Neural cell (in vitro differentiated cells): ENCODE measurements at regions not wholly inside any gene's neighbourhood (a gene's known extent, or its start where the extent isn't known, plus 50 kb on each side); places are given as distances from the start of the nearest gene placed in this dataset.

ENCODE experiments used
- H2AFZ ChIP-seq: fragments of 200-600, 300-800 bp; sonication (generic), shearing (Covaris generic); 2 replicates; pipeline ENCODE4 v1.6.0; 2014; ENCODE audit warnings: low read depth, mild to moderate bottlenecking, antibody characterized with exemption, low read length, moderate library complexity
- H3F3A ChIP-seq: fragments of 200-600 bp; shearing (Covaris generic); 2 replicates; pipeline ENCODE4 v1.6.1; 2016; ENCODE audit warnings: mild to moderate bottlenecking, moderate library complexity, mixed read lengths, antibody characterized with exemption, low read length; ENCODE audit not compliant: insufficient read depth, poor library complexity, severe bottlenecking
- H3K27ac ChIP-seq: fragments of 200-600, 300-800 bp; sonication (generic), shearing (Covaris generic); 2 replicates; pipeline ENCODE4 v1.5.1; 2014; ENCODE audit warnings: mild to moderate bottlenecking, low read length, moderate library complexity
- H3K27me3 ChIP-seq: fragments of 300-800, 200-600 bp; sonication (generic), shearing (Covaris generic); 2 replicates; pipeline ENCODE4 v1.6.0; 2014; ENCODE audit warnings: mild to moderate bottlenecking, low read depth, low read length, moderate library complexity; ENCODE audit not compliant: insufficient read depth
- H3K36me3 ChIP-seq: fragments of 300-800, 200-600 bp; sonication (generic), shearing (Covaris generic); 2 replicates; pipeline ENCODE4 v1.5.1; 2014; ENCODE audit warnings: mild to moderate bottlenecking, antibody characterized with exemption, low read length, moderate library complexity; ENCODE audit not compliant: insufficient read depth
- H3K4me2 ChIP-seq: fragments of 300-800, 200-600 bp; sonication (generic), shearing (Covaris generic); 2 replicates; pipeline ENCODE4 v1.6.0; 2014; ENCODE audit warnings: mild to moderate bottlenecking, low read length
- H3K4me3 ChIP-seq: fragments of 300-800, 200-600 bp; sonication (generic), shearing (Covaris generic); 2 replicates; pipeline ENCODE4 v1.5.1; 2014; ENCODE audit warnings: mild to moderate bottlenecking, low read length, moderate library complexity
- H3K79me2 ChIP-seq: fragments of 200-600 bp; shearing (Covaris generic); replicated peaks from 2 replicates; pipeline ENCODE4 v1.6.0; 2014; ENCODE audit warnings: mild to moderate bottlenecking, low read length, moderate library complexity; ENCODE audit not compliant: insufficient read depth
- H3K9ac ChIP-seq: fragments of 300-800, 200-600 bp; sonication (generic), shearing (Covaris generic); 2 replicates; pipeline ENCODE4 v1.6.1; 2016; ENCODE audit warnings: mild to moderate bottlenecking, low read length, mixed read lengths
- H3K9me2 ChIP-seq: fragments of 200-600 bp; shearing (Covaris generic); 2 replicates; pipeline ENCODE4 v1.6.1; 2016; ENCODE audit warnings: mild to moderate bottlenecking, low read length, mixed read lengths; ENCODE audit not compliant: insufficient read depth
- H3K9me3 ChIP-seq: fragments of 200-600, 300-800 bp; sonication (generic), shearing (Covaris generic); 2 replicates; pipeline ENCODE4 v1.6.1; 2016; ENCODE audit warnings: mild to moderate bottlenecking, mixed run types, low read length, moderate library complexity, mixed read lengths
- H4K20me1 ChIP-seq: fragments of 200-600 bp; shearing (Covaris generic); 2 replicates; pipeline ENCODE4 v1.6.1; 2016; ENCODE audit warnings: mild to moderate bottlenecking, mixed run types; ENCODE audit not compliant: insufficient read depth
- CTCF ChIP-seq: fragments of 450-650 bp; IDR thresholded peaks from 2 replicates; pipeline ENCODE4 v1.5.1; 2014; ENCODE audit warnings: antibody characterized with exemption, mild to moderate bottlenecking, moderate library complexity; ENCODE audit not compliant: poor library complexity, severe bottlenecking
- EP300 ChIP-seq: fragments of 450-650 bp; conservative IDR thresholded peaks from 2 replicates; pipeline ENCODE4 v1.6.1; 2014; ENCODE audit warnings: antibody characterized with exemption, mild to moderate bottlenecking, moderate library complexity; ENCODE audit not compliant: poor library complexity, severe bottlenecking
- EZH2 ChIP-seq: fragments of 200-600, 300-800 bp; shearing (Covaris generic), sonication (generic); IDR thresholded peaks from 2 replicates; pipeline ENCODE4 v1.6.1; 2014; ENCODE audit warnings: antibody characterized with exemption, low read length, borderline replicate concordance, mild to moderate bottlenecking; ENCODE audit not compliant: insufficient read depth, poor library complexity, severe bottlenecking
- MXI1 ChIP-seq: fragments of 450-650 bp; conservative IDR thresholded peaks from 2 replicates; pipeline ENCODE4 v1.6.1; 2014; ENCODE audit warnings: antibody characterized with exemption, mild to moderate bottlenecking; ENCODE audit not compliant: poor library complexity, severe bottlenecking
- POLR2AphosphoS5 ChIP-seq: IDR thresholded peaks from 2 replicates; pipeline ENCODE4 v1.6.1; 2012
- RAD21 ChIP-seq: fragments of 450-650 bp; conservative IDR thresholded peaks from 2 replicates; pipeline ENCODE4 v1.6.1; 2014; ENCODE audit warnings: antibody characterized with exemption, mild to moderate bottlenecking, moderate library complexity
- REST ChIP-seq: IDR thresholded peaks from 2 replicates; pipeline ENCODE4 v1.6.1; 2012; ENCODE audit warnings: borderline replicate concordance
- SMC3 ChIP-seq: fragments of 450-650 bp; conservative IDR thresholded peaks from 2 replicates; pipeline ENCODE4 v1.6.1; 2014; ENCODE audit warnings: antibody characterized with exemption, mild to moderate bottlenecking, moderate library complexity; ENCODE audit not compliant: poor library complexity
- TAF1 ChIP-seq: IDR thresholded peaks from 2 replicates; pipeline ENCODE4 v1.6.1; 2012; ENCODE audit warnings: low read depth

- Histone ChIP-seq H3K27me3 (no peaks in the 10 kb centered on the region), H3K9me2 (no peaks in the 10 kb centered on the region)
Measured at GRCh38 chr9:13860946-13861640, 452.8 kb downstream of the NFIB start.

GRCh38 chr9:13860019-13860418 lies 453.9 kb downstream of the NFIB start:
- Histone ChIP-seq H3K9me2 (no peaks in the 10 kb centered on the region), H3K4me2 (no peak overlapping the region), H3F3A (no peaks in the 10 kb centered on the region), H3K27me3 (no peaks in the 10 kb centered on the region), H3K9ac (no peak overlapping the region), H3K27ac (no peak overlapping the region), H2AFZ (no peak overlapping the region), H3K36me3 (no peaks in the 10 kb centered on the region), H3K9me3 (no peaks in the 10 kb centered on the region), H3K79me2 (no peaks in the 10 kb centered on the region), H4K20me1 (no peaks in the 10 kb centered on the region), H3K4me3 (no peak overlapping the region)
- TF ChIP-seq EP300, result no peak
- TF ChIP-seq POLR2AphosphoS5, result no peak
- TF ChIP-seq REST, result no peak
- TF ChIP-seq TAF1, result no peak
- no peak for TF ChIP-seq MXI1
- no peak for TF ChIP-seq SMC3

More at GRCh38 chr9:13860946-13861640, 452.8 kb downstream of the NFIB start:
- TF ChIP-seq MXI1, result no peak
- TF ChIP-seq RAD21, result no peak
- TF ChIP-seq REST, result no peak
- TF ChIP-seq EP300, result no peak
- no peak for TF ChIP-seq TAF1
- no peak for TF ChIP-seq EZH2
- no peak for TF ChIP-seq POLR2AphosphoS5
- no peak for TF ChIP-seq CTCF
- TF ChIP-seq SMC3, result no peak
- Histone ChIP-seq H3K79me2 (no peaks in the 10 kb centered on the region), H3K9me3 (no peaks in the 10 kb centered on the region), H4K20me1 (no peaks in the 10 kb centered on the region), H2AFZ (no peak overlapping the region), H3K9ac (no peak overlapping the region), H3K4me2 (no peak overlapping the region), H3K4me3 (no peak overlapping the region), H3F3A (no peaks in the 10 kb centered on the region), H3K36me3 (no peaks in the 10 kb centered on the region), H3K27ac (no peak overlapping the region)
